Kasumi-1 (cell line): ENCODE measurements at regions not wholly inside any gene's neighbourhood (a gene's known extent, or its start where the extent isn't known, plus 50 kb on each side); places are given as distances from the start of the nearest gene placed in this dataset.

Experiments used
- DNase-seq, 2 experiments: peaks; one replicate each; lab custom pipeline; 2025; lab: John Stamatoyannopoulos, UW

GRCh38 chr4:3704669-3705068, 61.5 kb upstream of the ADRA2C start:
- DNase-seq = no peak

- no peak for DNase-seq
These were observed 62.3 kb upstream of the ADRA2C start for GRCh38 chr4:3703677-3704521.

- DNase-seq = no peak
These were observed 62.9 kb upstream of the ADRA2C start for GRCh38 chr4:3703343-3703676.

GRCh38 chr4:3702561-3703221, 63.5 kb upstream of the ADRA2C start:
- no peak for DNase-seq

GRCh38 chr4:3701736-3702560, 64.2 kb upstream of the ADRA2C start:
- DNase-seq = no peak

- no peak for DNase-seq
These were observed 64.9 kb upstream of the ADRA2C start for GRCh38 chr4:3701271-3701734.

DNA sequence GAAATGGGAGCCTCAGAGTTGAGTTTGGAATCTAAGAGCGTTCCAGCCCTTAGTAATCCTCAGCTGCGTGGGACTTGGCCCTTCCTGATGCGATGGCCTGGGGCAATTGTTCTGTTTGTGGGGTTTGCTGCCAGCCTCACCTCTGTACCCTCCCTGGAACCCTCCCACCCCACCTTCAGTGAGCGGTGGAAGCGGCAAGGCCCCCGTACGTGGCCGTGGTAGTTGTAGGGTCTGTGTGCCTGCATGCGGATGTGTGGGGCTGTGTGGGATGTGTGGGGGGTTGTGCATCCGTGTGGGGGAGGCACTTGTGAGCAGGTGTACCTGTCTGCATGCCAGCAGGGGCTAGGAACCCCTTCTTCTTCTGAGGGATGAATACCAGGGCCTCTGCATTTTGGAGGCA, 65.4 kb upstream of the ADRA2C start:
- no peak for DNase-seq

- no peak for DNase-seq
These were observed 66.0 kb upstream of the ADRA2C start for GRCh38 chr4:3700223-3700622.

GRCh38 chr4:3699678-3700077, 66.5 kb upstream of the ADRA2C start:
- DNase-seq = no peak

- no peak for DNase-seq
These were observed 66.9 kb upstream of the ADRA2C start for GRCh38 chr4:3699261-3699660.

DNA sequence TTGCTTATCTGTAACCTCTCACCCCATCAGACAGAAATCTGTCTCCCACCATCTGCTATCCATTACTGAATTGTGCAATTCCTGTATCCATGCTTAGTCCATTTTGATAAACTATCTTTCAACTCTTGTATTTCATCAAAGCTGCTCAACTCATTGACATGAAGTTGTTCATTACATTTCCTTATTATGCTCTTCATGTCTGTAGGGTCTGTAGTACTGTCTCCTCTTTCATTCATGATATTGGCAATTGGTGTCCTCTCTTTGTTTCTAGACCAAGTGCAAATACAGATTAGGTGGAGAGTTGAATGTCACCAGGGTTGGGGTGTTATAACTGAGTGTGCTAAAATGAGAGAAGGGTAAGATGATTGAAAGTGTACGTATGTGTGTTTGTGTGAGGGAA, 69.2 kb upstream of the ADRA2C start:
- DNase-seq = no peak

DNA sequence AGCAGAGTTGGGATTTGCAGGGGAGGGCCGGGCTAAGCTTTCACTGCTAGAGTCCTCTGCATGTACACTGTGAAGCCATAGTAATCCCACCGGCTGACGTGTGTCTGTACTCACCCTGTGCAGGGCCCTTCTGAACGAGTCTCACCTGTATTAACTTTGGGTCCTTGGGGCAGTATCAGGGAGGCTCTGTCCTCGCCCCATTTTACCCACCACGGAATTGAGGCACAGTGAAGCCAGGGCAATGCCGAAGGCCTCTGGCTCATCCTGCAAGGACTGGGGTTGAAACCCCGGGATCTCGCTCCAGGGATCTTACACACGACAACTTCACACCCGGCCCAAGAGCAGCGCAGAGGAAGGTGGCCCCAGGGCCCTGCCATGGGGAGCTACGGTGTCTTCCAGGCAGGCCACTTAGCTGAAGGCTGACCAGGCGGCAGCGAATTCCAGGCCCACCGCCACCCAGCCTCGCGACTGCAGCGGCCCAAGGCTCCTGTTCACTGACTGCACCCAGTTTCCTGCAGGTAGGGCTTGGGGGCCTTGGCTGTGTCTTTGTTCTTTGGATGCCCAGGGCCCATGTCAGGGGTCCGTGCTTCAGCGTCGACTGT, 75.5 kb upstream of the ADRA2C start:
- no peak for DNase-seq

GRCh38 chr4:3689576-3690550, 76.3 kb upstream of the ADRA2C start:
- DNase-seq = no peak

GRCh38 chr4:3689006-3689405, 77.2 kb upstream of the ADRA2C start:
- DNase-seq = no peak

DNA sequence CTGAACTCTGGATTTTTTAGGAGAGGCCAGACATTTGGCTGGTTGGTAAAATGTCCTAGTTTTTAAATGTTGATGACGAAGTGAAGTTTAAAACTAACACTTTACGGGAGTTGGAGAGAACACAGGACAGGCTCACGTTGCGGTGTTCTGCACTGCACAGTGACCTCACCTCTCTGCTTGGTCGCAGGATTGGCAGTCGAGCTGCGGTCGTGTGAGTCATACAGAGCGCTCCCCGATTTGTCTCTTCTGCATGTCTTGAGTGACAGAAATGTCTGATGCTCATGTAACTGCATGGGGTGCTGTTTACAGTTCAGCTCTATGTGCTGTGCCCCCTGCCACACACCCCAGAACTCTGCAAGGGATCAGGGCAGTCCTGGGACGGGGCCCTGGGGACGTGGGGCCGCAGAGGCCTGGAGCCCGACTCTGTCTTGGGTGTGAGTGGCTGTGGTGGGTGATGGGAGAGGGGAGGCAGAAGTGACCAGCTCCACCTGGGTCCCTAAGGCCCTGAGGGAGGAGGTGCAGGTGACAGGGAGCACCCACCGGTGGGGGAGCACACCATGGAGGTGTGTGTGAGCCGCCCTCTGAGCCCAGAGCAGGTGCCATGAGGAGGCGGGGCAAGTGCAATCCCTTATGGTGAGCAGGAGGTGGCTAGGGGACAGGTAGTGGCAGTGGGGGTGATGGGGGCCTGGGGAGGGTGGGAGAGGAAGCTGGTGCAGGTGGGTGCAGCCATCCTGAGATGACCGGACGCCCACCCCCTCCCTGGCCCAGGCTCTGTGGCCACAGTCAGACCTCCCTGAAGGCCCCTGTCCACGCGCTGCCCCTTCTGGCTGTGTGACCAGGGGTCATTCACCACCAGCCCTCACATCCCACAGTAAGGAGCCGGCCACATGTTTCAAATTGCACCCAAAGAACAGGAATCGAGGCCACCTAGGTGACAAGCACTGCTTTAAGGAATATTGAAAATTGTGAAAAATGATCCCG, 77.9 kb upstream of the ADRA2C start:
- no peak for DNase-seq

GRCh38 chr4:3687538-3687937, 78.6 kb upstream of the ADRA2C start:
- DNase-seq = no peak

DNA sequence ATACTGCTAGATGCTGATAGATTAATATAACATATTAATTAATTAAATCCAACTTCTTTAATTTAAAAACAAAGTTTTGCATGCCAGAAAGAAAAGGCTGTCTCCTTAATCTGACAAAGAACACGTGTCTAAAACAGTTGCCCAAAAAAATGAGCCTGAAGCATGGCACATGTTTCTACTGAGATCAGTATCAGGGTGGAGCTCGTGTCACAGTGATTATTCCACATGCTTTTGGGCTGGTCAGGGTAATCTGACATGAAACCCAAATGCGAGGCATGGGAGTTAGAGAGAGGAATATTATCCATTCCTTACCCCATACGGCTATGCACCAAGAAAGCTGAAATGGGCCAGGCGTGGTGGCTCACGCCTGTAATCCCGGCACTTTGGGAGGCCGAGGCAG, 79.4 kb upstream of the ADRA2C start:
- DNase-seq = no peak

DNA sequence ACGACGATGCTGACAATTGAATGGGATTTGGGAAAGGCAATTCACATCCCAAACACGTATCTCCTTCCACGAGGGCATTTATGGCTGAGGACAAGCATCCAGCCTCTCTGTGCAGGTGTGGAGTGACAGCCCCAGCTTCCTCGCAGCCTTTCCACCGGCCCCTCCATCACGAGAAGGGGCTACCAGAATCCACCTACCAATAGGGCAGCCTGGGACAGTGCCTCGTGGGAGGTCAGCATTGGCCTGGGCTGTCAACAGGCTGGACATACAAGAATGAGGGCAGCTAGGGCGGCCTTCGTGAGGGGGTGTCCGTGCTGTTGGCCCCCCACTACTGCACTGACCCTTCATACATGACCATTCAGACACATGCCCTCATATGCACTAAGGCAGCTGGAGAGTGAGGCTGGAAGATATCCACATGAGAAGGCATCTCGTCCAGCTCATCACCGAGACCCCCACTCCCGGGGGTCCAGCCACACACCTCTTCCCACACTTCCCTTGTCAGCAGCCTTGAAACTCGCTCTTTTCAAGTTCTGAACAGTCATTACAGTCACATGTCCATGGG, 81.0 kb upstream of the ADRA2C start:
- DNase-seq = no peak

DNA sequence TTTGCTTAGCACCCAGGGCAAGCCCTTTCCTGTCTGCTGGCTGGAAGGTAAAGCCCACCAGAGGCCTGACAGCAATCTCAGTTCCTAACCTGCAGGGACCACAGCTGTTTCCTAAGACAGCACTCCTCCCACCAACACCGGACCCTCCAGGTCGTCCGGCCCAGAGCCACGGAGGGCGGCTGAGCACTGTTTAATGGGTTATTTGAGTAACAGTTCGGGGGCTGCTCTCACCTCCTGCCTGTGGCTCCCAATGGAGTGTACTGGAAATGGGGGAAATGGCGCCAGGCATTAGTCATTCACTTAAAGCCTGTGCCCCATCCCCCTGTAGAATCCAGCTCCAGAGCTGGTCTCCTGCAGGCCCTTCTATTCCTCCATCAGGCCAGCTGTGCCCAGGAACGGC, 81.6 kb upstream of the ADRA2C start:
- DNase-seq = no peak
